ENCODE measurements at regions not wholly inside any gene's neighbourhood (a gene's known extent, or its start where the extent isn't known, plus 50 kb on each side); places are given as distances from the start of the nearest gene placed in this dataset.
"Not testable (repeated sequence)": the region's sequence is repeated elsewhere in the genome, so short reads cannot be mapped to it uniquely, and the experiment has no call there.

DNA sequence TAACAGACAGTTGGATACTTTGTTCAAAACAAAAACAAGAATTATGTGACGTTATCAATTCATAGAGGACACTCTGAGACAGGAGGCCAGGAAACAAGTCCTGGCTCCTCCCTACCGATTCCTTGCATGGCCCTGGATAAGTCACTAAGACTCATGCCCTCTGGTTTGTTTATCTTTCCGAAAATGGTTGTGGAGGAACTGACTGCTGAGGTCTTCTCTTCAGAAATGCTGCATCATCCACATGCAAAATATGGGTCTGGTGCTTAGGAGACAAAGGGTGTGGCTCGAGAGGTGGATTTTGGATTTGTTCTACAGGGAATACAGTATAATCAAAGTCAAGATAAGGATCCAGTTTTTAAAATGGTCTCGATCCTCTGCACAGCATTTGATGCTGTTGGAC, 130.9 kb downstream of the RELL1 start:
- no peak for DNase-seq (ENCODE audit: low spot score)

DNA sequence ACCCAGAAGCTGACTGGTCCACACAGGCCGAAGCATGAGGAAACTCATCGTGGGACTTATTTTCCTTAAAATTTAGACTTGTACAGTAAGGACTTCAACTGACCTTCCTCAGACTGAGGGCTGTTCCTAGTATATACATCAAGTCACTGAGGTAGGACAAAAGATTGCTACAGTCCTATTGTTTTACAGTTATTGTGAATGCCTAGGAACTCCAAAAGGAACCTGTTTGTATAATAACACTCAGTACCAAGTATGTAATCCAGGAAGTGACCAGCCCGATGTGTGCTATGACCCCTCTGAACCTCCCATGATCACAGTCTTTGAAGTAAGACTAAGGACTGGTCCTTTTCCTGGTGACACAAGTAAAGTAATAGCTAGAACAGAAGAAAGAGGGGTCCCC, 136.3 kb downstream of the RELL1 start:
- not testable (repeated sequence) for DNase-seq (ENCODE audit: low spot score)

DNA sequence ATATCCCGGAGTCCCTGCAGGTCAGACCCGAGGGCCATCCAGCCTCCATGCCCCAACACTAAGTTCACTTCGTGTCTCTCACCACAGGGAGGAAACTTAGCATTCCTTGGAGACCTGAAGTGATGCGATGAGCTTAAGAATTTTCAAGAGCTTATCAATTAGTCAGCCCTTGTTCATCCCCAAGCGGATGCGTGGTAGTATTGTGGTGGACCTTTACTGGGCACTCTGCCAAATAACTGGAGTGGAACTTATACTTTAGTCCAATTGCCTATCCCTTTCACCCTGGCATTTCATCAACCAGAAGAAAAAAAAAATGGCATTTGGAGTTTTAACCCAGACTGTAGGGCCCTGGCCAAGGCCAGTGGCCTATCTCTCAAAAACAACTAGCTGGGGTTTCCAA, 137.1 kb downstream of the RELL1 start:
- DNase-seq (ENCODE audit: low spot score) = no peak

DNA sequence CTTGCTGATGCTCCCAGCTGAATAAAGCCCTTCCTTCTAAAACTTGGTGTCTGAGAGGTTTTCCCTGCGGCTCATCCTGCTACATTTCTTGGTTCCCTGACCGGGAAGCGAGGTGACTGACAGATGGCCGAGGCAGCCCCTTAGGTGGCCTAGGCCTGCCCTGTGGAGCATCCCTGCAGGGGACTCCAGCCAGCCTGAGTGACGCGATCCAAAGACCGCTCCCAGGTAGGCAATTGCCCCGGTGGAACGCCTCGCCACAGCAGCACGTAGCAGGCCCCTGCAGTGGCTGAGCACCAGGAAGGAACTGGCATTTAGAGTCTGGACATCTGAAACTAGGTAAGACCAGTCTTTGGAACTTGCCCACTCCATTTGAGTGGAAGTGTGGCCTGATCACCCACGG, 139.6 kb downstream of the RELL1 start:
- DNase-seq (ENCODE audit: low spot score) = no peak

DNA sequence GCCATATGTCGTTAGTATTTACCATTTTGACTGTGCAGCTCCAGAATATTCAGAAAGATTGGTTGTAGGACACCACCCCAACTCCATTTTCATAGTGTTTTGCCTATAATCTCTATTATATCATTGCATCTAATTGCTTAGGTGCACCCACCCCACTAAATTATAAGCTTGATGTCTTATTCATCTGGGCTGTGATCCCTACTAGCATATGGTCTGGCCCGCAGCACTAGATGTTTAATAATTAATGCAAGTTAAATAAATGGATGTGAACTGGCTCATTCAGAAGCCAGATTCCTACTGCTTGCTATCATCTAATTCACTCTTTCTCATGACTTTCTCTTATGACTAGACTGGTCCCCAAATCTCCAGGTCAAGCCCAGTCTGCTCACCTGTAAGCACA, 143.5 kb downstream of the RELL1 start:
- DNase-seq (ENCODE audit: low spot score) = no peak

DNA sequence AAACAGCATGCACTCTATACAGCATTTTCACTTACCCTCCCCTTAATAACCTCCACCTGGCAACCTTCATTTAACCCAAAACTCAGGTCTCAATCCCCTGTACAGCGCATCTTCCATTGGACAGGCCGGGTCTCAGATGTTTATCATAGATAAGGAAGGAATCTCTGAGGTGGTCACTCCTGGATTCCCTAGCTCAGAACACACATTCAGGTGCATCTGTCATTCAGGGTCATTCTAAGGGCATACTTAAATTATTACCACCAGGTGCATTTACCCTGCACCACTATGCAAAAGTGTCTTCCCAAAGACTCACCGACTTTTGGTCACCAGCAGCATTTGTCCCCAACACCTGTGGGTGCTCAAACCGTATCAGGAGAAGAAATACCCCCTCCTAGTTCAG, 144.2 kb downstream of the RELL1 start:
- DNase-seq (ENCODE audit: low spot score) = no peak

DNA sequence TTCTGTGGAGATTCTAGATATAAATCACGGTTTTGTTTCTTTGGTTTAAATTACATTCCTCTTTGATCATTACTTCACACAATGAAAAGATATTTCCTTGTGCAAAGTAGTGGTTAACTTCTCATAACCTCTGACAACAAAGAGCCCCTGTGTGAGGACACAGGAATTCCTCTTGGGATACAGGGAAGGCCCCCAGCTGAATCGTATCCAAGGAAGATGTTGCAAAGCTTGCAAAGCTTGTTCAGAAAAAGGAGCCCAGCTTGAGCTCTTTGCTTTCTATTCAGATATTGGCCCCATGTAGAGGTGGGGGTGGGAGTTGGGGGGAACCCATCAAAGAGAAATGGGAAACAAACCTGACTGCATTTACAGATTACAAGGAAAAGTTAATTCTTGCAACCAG, 145.7 kb downstream of the RELL1 start:
- DNase-seq (ENCODE audit: low spot score) = no peak

DNA sequence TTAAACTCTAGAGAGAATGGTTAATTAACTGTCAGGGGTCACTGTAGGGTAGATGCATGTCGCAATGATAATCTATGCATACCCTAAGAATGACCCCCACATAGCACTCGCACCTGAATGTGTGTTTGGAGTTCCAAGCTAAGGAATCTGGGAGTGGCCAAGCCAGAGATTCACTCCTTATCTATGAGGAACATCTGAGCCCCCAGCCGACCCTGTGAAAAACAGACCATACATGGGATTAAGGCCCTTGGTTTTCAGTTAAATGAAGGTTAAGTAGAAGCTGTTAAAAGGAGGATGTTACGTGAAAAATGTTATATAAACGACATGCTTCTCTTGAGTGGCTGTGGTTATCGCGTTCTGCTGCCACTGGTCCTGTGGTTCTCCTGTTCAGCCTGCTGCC, 147.2 kb downstream of the RELL1 start:
- no peak for DNase-seq (ENCODE audit: low spot score)

DNA sequence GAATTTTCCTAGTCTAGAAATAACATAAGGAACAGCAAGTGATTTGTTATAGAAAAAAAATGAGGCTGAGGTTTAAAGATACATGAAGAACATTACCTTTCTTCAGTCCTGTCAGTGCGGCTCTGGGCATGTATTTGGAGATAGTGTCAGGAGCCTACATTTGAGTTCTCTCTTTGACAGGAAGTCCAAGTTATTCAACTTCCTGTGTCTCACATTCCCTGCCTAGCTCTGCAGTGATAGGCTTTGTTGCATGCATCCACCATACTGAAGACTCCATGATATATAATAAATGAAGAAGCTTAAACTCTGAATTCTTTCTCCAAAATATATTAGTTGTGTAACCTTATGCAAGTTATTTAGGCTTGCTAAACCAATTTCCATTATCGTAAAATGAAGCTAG, 148.7 kb downstream of the RELL1 start:
- DNase-seq (ENCODE audit: low spot score) = no peak

DNA sequence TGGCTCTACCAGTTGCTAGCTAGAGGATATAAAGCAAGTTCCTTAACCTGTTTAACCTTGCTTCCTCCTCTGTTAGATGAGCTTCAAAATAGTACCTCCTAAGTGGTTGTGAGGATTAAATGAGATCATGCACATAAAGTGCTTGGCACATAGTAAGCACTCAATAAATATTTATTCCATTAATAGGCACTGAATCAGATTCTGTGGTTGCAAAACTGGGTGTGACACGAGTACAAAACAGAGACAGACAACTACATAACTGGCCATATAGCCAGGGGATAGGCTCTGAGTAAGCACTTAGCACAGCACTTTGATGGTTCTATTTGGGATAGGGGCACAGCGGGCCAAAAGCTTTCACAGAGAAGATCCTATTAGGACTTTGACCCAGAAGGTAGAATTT, 150.3 kb downstream of the RELL1 start:
- DNase-seq (ENCODE audit: low spot score) = no peak

DNA sequence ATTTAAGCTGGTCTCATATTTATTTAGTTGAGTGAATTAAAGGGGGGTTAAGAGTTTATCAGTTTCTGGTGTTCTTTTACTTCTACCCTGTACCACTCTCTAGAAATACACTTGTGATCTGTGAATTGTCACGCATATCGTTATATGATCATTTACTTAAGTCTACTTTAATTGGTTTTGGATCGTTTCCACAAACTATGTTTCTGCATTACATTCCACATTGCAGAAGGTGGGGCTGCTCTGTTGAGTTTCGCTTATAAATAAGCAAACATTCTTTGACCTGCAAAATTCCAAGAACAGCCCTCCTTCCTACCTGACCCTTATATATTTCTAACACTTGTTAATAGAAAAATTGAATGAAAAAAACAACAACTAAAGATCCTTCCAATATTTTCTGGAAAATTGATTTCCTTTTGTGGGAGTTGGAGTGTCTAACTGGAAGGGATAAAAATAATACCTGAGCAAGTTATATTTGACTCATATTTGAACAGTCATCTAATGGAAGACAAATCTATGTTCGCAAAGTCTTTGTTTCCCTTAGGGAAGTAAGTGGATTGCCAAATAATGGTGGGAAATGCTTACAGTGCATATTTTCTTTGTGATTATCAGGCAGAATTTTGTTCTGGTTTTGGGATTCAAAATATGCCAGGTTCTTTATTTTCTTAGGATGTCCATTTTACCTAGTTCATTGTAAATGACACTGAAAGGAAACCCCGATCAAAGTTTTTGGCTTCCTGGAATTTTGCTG, 152.7 kb downstream of the RELL1 start:
- no peak for DNase-seq (ENCODE audit: low spot score)

DNA sequence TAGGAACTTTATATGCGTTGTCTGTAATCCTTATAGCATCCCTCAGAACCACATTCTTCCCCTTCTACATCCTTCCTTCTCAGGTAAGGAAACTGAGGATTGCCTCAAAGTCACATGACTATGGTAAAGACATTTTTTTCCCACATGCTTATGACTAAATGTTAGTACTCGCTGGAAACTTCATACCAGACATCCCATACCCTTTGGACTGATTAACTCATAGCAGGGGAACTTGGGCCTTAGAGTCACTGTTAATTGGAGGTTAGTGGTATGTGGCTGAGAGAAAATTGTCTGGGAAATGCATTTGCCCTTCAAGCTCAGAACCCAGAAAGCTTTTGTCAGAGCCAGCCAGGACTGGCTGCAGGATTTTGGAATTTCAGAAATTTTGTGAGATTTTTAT, 155.0 kb downstream of the RELL1 start:
- no peak for DNase-seq (ENCODE audit: low spot score)

DNA sequence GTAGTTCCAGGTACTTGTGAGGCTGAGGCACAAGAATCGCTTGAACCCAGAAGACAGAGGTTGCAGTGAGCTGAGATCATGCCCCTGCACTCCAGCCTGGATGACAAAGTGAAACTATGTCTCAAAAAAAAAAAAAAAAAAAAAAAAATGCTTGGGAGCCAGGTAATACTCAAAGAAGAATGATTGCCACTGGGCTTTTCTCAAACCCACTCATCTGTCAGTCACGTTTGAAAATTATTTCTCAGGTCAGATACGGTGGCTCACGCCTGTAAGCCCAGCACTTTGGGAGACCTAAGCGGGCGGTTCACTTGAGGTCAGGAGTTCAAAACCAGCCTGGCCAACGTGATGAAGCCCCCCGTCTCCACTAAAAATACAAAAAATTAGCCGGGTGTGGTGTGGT, 155.7 kb downstream of the RELL1 start:
- no peak for DNase-seq (ENCODE audit: low spot score)

DNA sequence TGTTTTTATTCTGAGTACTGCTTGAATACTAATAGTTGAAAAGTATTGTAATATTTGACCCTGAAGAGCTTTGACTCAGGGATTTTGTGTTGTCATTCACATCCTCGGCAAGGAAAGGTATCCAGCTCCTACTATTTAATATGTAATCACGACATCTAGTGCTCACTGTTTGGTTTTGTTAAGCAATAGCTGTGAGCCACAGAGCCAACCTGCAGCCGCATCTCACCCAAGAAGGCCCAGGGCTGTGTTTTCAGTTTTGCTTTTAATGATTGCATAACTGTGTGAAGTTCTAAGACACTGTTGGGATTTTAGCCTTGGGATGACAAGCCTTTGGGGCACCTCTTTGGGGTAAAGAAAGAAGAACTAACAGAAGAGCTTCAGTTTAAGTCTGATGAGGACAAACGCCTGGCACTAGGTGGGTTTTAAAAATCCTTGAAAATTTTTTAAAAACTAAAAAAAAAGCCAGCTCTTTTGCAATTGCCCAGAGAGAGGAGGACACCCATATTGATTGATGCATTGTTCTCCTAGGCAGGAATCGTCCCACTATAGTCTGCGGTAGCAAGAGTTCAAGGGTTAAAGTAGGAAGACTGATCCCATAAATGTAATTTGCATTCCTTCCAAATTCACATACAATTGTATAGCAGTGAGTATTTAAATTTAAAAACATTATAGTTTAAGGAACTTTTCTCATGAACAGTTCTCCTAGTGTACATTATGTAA, 157.8 kb downstream of the RELL1 start:
- DNase-seq (ENCODE audit: low spot score) = peak; percentile 48

DNA sequence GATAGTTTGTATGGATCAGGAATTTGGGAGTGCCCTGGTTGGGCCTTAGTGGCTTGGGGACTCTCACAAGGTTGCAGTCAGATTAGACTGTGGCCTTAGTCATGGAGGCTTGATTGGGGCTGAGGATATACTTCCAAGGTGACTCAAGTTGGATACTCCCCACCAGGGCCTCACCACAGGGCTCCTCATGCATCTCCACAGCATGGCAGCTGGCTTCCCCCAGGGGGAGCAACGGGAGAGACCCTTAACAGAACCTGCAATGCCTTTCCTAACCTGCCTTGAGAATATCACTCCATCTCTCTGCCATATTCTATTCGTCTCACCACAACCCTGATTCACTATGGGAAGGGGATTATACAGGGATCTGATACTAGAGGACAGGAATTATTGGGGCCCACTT, 161.9 kb downstream of the RELL1 start:
- DNase-seq (ENCODE audit: low spot score) = no peak

DNA sequence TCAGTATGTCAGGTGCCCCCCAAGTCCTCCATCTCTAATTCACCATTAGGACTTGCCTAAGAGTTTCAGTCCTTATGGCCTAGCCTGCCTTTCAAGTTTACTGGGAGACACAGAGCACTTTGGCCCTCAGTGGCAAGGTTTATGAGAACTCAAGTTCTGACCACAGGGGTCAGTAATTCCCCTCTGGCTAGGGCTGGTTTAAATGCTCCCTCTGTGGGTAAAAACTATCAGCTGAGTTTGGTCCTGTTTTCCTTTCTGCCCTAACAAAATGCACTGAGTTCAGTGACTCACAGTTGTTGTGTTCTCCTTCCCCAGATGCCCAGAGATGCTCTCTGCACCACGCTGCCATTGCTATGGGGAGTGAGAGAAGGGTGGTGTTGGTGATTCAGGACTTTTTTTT, 163.2 kb downstream of the RELL1 start:
- no peak for DNase-seq (ENCODE audit: low spot score)

DNA sequence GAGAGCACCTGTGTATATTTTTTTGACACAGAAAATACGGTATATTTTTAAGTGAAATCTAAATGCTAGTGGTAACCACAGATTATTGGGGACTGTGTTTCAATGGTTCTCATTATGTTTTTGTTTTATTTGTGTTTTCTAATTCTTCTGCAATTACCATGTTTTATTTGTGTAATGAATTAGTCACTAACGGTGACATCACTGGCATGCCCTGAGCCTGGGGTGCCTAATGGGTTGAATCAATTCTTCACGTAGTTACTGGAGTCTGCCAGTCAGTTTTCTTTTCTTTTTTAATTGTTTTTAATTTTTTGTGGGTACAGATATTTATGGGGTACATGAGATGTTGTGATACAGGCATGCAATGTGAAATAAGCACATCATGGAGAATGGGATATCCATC, 168.8 kb downstream of the RELL1 start:
- DNase-seq (ENCODE audit: low spot score) = no peak

DNA sequence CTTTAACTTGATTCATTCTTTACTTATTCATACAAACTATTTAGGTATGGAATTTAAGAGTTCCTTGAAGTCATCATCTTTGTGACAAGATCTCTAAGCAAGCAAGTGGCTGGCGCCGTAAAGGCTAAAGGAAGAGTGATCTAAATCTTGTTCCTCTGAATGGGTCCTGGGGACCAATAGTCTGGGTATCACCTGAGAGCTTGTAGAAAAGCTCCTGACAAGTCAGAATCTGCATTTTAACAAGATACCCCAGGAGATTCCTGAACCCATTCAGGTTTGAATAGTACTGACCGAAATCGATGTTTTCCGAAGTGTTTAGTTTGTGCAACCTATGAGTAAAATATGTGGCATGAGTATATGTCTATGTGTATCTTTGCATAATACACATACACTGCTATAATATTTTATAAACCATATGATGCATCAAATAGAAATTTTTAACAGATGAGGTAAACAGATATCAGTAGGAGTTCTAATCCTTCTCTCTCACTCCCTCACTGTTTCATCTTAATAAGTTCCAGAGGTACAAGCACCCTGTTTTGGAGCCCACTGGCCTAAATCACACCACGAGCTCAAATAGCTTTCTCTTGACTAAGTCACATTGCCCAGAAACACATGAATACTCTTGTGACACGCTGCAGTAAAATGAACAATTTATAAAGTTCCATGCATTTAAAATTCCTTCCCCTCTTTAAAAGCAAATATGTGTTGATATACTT, 170.0 kb downstream of the RELL1 start:
- DNase-seq (ENCODE audit: low spot score) = no peak

DNA sequence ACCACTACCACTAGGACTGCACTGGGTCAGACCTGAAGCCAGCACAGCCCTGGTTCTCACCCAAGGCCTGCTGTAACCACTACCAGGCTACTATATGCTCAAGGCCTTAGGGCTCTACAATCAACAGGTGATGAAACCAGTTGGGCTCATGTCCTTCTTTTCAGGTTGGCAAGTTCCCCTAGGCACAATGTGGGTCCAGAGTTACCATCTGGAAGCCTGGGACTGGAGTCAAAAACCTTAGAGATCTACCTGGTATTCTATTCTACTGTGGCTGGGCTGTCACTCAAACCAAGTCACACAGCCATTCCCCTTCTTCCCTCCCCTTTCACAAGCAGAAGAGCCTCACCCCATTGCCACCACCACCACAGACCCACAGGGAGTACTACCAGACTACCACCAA, 175.6 kb downstream of the RELL1 start:
- DNase-seq (ENCODE audit: low spot score) = no peak

DNA sequence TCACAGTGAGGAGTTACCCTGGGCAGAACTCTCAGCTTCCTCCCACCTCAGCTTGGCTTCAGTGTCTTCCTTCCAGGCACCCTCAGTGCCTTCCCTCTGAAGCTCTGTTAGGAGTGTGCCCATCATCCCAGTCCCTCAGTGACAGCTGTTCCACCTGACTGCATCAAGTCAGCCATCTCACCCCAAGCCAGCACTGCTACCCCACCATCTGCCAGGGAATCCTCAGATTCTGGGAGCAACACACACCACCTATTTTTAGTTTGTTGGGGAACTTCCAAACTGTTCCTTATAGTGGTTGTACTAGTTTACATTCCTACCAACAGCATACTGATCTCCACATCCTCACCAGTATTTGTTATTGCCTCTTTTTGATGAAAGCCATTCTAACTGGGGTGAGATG, 182.9 kb downstream of the RELL1 start:
- DNase-seq (ENCODE audit: low spot score) = no peak

DNA sequence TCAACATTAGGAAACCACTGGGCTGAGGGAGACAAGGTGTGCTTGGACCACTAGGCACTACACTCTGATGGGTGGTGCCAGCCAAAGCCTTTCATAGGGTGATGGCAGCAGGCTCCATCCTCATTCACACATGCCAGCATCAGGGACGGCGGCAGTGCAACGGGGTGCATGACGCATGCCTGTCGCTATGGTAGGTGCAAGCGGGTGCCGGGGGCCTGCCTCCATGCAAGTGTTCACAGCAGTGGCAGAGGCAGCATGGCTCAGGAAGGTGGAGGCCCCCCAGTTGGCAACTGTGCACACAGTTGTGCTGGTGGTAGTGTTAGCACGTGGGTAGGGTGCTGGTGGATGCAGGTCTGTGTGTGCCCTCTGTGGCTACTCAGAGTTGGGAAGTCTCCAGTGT, 184.1 kb downstream of the RELL1 start:
- no peak for DNase-seq (ENCODE audit: low spot score)

All from ureter (tissue), 1 donor.